PC-9 (cell line): ENCODE measurements at regions not wholly inside any gene's neighbourhood (a gene's known extent, or its start where the extent isn't known, plus 50 kb on each side); places are given as distances from the start of the nearest gene placed in this dataset.

Source experiments
- BruUV-seq: library from RNA; stranded (reverse); fragments of 400-500 nt; replicated peaks from 2 replicates; lab custom pipeline; 2021; lab: Mats Ljungman, UMichigan
- CTCF ChIA-PET: fragments of 300-600 bp; sonication (Branson Sonifier 250); formaldehyde crosslinking; loops from one replicate; lab custom pipeline; 2022; ENCODE audit warnings: antibody characterized with exemption; lab: Charles Lee
- POLR2A ChIA-PET: fragments of 300-600 bp; sonication (Branson Sonifier 250); formaldehyde crosslinking; loops from one replicate; lab custom pipeline; 2022; ENCODE audit warnings: antibody characterized with exemption; ENCODE audit not compliant: unreplicated experiment; lab: Charles Lee
- DNase-seq, 2 experiments: peaks; one replicate each; pipeline versions ENCODE4 v3.0.0 to v3.0.0-alpha.2; 2015 to 2022; ENCODE audit warnings: mixed read lengths in 1 of 2
- H2AFZ ChIP-seq: fragments of 200-600 bp; sonication (generic); 2 replicates; pipeline ENCODE4 v1.8.1; 2017; ENCODE audit warnings: antibody characterized with exemption
- H3F3A ChIP-seq: fragments of 200-600 bp; sonication (generic); 2 replicates; pipeline ENCODE4 v1.8.1; 2017; ENCODE audit warnings: antibody characterized with exemption, mild to moderate bottlenecking, low read depth; ENCODE audit not compliant: insufficient read depth
- H3K27ac ChIP-seq: fragments of 200-600 bp; sonication (generic); 2 replicates; pipeline ENCODE4 v1.6.1; 2016; ENCODE audit warnings: mixed run types
- H3K27me3 ChIP-seq: fragments of 200-600 bp; sonication (generic); 2 replicates; pipeline ENCODE4 v1.6.1; 2016; ENCODE audit warnings: low read depth, mixed run types; ENCODE audit not compliant: insufficient read depth
- H3K36me3 ChIP-seq: fragments of 200-600 bp; sonication (generic); 2 replicates; pipeline ENCODE4 v1.6.1; 2016; ENCODE audit warnings: low read depth, mixed run types
- H3K4me1 ChIP-seq: fragments of 200-600 bp; sonication (generic); replicated peaks from 2 replicates; pipeline ENCODE4 v1.6.1; 2016; ENCODE audit warnings: mixed run types; ENCODE audit not compliant: insufficient read depth
- H3K4me2 ChIP-seq: fragments of 200-600 bp; sonication (generic); 2 replicates; pipeline ENCODE4 v1.6.1; 2017; ENCODE audit warnings: mixed run types
- H3K4me3 ChIP-seq: fragments of 200-600 bp; sonication (generic); 2 replicates; pipeline ENCODE4 v1.6.1; 2016; ENCODE audit warnings: mixed run types
- H3K79me2 ChIP-seq: fragments of 200-600 bp; sonication (generic); 2 replicates; pipeline ENCODE4 v1.6.1; 2017; ENCODE audit warnings: low read depth, mixed run types
- H3K9me2 ChIP-seq: fragments of 200-600 bp; sonication (generic); 2 replicates; pipeline ENCODE4 v1.8.1; 2017; ENCODE audit warnings: mild to moderate bottlenecking; ENCODE audit not compliant: insufficient read depth
- H3K9me3 ChIP-seq: fragments of 200-600 bp; sonication (generic); 2 replicates; pipeline ENCODE4 v1.8.1; 2016; ENCODE audit warnings: low read depth; ENCODE audit not compliant: insufficient read depth
- H4K20me1 ChIP-seq: fragments of 200-600 bp; sonication (generic); 2 replicates; pipeline ENCODE4 v1.8.1; 2017; ENCODE audit not compliant: insufficient read depth
- CTCF ChIP-seq: fragments of 200-600 bp; sonication (generic); conservative IDR thresholded peaks from 2 replicates; pipeline ENCODE4 v1.6.1; 2017; ENCODE audit warnings: mixed run types, antibody characterized with exemption, mild to moderate bottlenecking, moderate library complexity
- EZH2 ChIP-seq: fragments of 200-600 bp; sonication (generic); IDR thresholded peaks from 2 replicates; pipeline ENCODE4 v1.8.0; 2017; ENCODE audit warnings: antibody characterized with exemption, low read depth
- intact Hi-C: fragments of 100-400 bp; cut with micrococcal nuclease; formaldehyde crosslinking; loops from one replicate; pipeline ENCODE4 v1.10.0; 2022; ENCODE audit not compliant: unreplicated experiment

- Histone ChIP-seq H3K4me1 (no peaks in the 10 kb centered on the region), H3K27ac (no peak overlapping the region), H3K4me2 (no peak overlapping the region), H2AFZ (no peak overlapping the region), H3K27me3 (no peaks in the 10 kb centered on the region), H3K9me2 (no peaks in the 10 kb centered on the region), H3K79me2 (no peaks in the 10 kb centered on the region), H3K36me3 (no peaks in the 10 kb centered on the region), H3K4me3 (no peak overlapping the region), H3K9me3 (no peaks in the 10 kb centered on the region), H3F3A (no peaks in the 10 kb centered on the region), H4K20me1 (no peaks in the 10 kb centered on the region)
- intact Hi-C loops, result no loop called here
- ChIA-PET POLR2A (interaction anchor here (0.7 kb wide), 1 partner anchor 79 kb away, joined by 6 read pairs; no protein-coding TSS in a partner anchor), CTCF (no interaction called here)
- TF ChIP-seq EZH2 (no peak), CTCF (no peak)
- DNase-seq, result no peak
- no TSS peak for BruUV-seq
Measured at GRCh38 chr6:9334979-9335378, 899.6 kb upstream of the SLC35B3 start.

- ChIA-PET CTCF (no interaction called here), POLR2A (interaction anchor here (0.6 kb wide), 1 partner anchor 1081 kb away, joined by 5 read pairs; no protein-coding TSS in a partner anchor)
- Histone ChIP-seq H3K9me2 (no peaks in the 10 kb centered on the region), H3K27me3 (no peaks in the 10 kb centered on the region), H3K36me3 (no peaks in the 10 kb centered on the region), H3K4me1 (no peaks in the 10 kb centered on the region), H3F3A (no peaks in the 10 kb centered on the region), H3K9me3 (no peaks in the 10 kb centered on the region), H3K4me3 (no peak overlapping the region), H3K27ac (no peak overlapping the region), H4K20me1 (no peaks in the 10 kb centered on the region), H2AFZ (no peak overlapping the region), H3K4me2 (no peak overlapping the region), H3K79me2 (no peaks in the 10 kb centered on the region)
- no peak for DNase-seq
- BruUV-seq, result no TSS peak
- no peak for TF ChIP-seq EZH2
- TF ChIP-seq CTCF, result no peak
- intact Hi-C loops, result no loop called here
Measured at GRCh38 chr6:9332241-9332780, 897.0 kb upstream of the SLC35B3 start.

GRCh38 chr6:9316831-9317230 is 881.5 kb upstream of the SLC35B3 start:
- CTCF ChIA-PET, result no interaction called here
- H3K36me3 ChIP-seq, result no peaks in the 10 kb centered on the region
- no peaks in the 10 kb centered on the region for H3K4me1 ChIP-seq
- no peak overlapping the region for H2AFZ ChIP-seq
- no peaks in the 10 kb centered on the region for H4K20me1 ChIP-seq
- H3F3A ChIP-seq, result no peaks in the 10 kb centered on the region
- H3K9me2 ChIP-seq, result no peaks in the 10 kb centered on the region
- H3K4me2 ChIP-seq, result no peak overlapping the region
- no TSS peak for BruUV-seq
- no peaks in the 10 kb centered on the region for H3K79me2 ChIP-seq
- H3K4me3 ChIP-seq, result no peak overlapping the region
- intact Hi-C loops, result no loop called here
- no peak for DNase-seq
- H3K27me3 ChIP-seq, result no peaks in the 10 kb centered on the region
- TF ChIP-seq CTCF, result no peak
- TF ChIP-seq EZH2, result no peak
- no peak overlapping the region for H3K27ac ChIP-seq
- no peaks in the 10 kb centered on the region for H3K9me3 ChIP-seq
- POLR2A ChIA-PET, result no interaction called here
